GM21390 (cell line): ENCODE measurements at regions not wholly inside any gene's neighbourhood (a gene's known extent, or its start where the extent isn't known, plus 50 kb on each side); places are given as distances from the start of the nearest gene placed in this dataset.

ENCODE experiments used
- ATAC-seq: cut with Tn5 transposase; IDR thresholded peaks from one replicate; pipeline ENCODE4 v1.9.1; 2021; ENCODE audit not compliant: unreplicated experiment

DNA sequence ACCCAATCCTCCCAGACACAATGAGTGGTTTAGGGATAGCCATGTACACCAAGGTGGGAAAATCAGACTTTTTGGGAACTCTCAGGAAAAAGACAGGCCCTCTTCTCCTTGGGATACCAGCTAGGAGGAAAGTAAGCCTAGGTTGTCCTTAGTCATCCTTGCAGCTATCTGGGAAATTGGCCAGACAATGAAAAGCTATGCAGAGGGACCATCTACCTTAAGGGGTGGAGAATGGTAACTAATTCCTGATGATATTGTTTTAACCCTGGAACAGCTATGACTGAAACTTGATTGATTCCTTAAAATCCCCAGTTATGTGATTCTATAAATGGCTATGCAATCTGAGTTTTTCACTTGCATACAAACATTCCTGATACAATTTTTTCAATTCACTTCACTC is 88.9 kb upstream of the BNC2 start:
- ATAC-seq: no peak

DNA sequence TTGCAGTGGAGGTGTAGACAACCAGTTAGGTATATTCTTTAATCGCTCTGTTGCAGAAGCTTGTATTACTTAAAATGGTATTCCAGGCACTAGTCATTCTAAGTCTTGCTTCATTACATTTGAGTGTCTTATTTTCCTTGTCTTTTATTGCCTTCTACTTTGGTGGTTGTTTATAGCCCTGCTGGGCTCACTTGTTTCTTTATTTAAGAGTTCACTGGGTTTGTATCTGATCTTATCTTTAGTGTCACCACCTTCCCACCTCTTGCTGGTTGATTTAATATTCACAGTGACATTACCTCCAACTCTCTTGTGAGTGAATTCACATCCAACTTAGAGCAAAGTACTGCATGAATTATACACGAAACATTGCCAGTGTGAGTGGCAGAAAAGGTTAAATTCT is 83.6 kb upstream of the BNC2 start:
- ATAC-seq: no peak

DNA sequence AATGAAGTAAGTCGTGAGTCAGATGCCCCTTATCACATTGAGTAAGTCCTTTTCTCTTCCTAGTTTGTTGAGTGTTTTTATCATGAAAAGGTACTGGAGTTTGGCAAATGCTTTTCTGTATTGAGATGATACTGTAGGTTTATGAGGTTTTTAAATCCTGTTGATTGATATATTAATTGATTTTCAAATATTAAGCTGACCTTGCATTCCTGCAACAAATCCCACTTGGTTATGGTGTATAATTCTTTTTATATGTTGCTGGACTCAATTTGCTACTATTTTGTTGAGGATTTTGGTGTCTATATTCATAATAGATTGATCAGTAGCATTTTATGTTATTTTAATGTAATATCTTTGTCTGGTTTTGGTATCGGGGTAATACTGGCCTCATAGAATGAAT is 81.0 kb upstream of the BNC2 start:
- ATAC-seq: no peak

DNA sequence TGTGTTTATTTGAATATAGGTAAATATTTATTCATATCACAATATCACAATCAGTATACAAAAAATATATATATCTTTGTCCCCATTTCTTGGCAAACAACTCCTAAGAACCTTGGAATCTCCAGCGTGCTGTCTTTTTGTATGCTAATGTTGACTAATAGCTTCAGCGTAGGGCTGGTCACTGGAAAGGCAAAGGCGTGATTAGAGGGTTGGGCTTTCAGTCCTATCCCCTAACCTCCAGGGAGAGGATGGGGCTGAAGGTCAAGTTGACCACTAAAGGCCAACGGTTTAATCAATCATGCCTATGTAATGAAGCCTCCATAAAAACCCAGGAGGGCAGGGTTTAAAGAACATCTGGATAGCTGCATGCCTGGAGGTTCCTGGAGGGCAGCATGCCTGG is 79.6 kb upstream of the BNC2 start:
- ATAC-seq: no peak

DNA sequence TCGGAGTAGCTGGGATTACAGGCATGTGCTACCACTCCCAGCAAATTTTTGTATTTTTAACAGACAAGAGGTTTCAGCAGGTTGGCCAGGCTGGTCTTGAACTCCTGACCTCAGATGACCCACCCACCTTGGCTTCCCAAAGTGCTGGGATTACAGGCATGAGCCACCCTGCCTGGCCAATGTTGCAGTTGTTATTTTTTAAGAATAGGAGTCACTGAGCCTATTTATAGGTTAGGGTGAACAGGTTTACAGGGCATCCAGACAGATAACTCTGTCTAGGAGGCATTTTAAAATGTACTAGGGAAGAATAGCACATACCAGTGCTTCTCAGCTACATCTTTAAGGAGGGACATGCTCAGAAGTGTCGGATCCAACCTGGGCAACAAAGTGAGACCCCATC is 60.1 kb upstream of the BNC2 start:
- no peak for ATAC-seq

DNA sequence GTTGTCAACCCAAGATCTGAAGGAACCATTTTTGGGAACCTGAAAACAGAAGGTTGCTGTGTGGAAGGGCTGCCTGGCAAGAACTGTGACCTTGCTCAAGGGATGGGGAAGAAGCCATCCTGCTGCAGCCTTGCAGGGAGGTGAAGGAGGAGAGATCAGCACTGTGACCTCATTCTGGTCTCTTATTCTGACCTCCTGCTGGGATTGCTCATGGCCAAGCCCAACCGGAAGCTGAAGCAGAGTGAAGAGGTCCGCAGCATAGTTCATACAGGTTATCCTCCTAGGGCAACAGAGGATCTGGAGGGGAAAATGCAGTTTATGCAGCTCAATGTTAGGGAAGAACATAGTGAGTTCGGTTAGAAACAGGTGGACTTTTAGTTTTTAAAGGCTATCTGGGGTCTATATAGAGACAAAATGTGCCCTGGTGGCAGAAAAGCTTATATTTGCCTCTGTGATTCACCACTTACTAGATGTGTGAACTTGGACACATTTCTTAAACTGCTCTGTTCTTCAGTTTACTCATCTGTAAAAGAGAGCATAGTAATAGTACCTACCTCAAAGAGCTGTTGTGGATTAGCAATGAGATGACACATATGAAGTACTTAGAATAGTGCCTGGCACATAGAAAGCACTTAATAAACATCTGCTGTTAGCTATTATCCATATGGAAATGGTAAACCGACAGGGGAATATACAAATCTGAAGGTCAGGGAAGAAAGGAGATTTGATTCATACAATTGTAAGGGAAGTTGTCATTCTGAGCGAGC is 57.9 kb upstream of the BNC2 start:
- no peak for ATAC-seq

DNA sequence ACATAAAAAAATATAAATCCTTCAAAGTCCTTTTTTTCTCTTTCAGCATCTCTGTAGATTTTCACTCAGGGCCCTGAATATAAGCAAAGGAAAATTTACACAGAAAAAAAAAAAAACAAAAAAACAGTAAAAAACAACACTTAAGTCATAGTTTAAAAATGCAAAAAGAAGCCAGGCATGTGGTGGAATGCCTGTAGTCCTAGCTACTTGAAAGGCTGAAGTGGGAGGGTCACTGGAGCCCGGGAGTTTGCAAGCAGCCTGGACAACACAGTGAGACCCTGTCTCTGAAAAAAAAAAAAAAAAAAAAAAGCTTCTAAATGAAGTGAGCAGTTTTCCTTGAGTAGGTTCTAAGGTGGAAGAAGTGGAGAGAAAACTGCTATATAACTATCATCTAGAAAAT is 55.0 kb upstream of the BNC2 start:
- ATAC-seq: no peak

DNA sequence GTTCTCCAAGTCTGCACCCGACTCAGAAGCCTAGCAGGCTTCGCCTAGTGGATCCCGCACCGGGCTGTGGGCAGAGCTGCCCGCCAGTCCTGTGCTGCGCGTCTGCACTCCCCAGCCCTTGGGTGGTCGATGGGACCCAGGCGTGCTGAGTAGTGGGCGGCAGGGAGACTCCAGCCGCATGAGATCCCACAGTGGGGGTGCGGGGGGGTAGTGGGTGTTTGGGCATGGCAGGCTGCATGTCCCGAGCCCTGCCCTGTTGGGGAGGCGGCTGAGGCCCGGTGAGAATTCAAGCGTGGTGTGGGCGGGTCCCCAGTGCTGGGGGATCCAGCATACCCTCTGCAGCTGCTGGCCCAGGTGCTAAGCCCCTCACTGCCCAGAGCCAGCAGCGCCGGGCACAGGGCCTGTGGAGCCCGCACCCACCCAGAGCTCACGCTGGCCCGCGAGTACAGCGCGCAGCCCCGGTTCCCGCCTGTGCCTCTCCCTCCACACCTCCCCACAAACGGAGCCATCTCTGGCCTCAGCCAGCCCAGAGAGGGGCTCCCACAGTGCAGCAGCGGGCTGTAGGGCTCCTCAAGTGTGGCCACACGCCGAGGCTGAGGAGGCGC is 53.9 kb upstream of the BNC2 start:
- no peak for ATAC-seq

DNA sequence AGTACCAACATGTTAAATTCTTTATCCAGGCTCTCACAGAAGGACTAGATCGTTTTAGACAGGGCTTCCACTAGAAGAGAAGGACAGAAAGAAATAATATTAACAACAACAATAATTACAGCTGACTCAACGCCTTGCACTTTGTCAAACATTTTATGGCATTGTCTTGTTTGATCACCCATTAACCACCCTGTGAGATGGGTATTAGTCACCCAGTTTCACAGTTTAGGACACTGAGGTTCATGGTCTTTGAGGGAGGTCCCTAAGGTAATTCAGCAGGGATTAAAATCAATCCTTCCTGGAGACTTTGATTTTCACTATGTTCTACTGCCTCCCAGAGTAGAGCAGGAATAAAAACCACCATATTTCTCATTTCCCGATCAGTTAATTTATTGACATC is 51.4 kb upstream of the BNC2 start:
- no peak for ATAC-seq
